GM10266 (cell line): ENCODE measurements at regions not wholly inside any gene's neighbourhood (a gene's known extent, or its start where the extent isn't known, plus 50 kb on each side); places are given as distances from the start of the nearest gene placed in this dataset.

ENCODE experiments used
- DNase-seq: peaks from one replicate; pipeline ENCODE4 v3.0.0; 2012; ENCODE audit errors: extremely low spot score
- TF ChIP-seq, protein P1 (sequence below): IDR thresholded peaks from 2 replicates; pipeline ENCODE4 v1.5.1; 2012; ENCODE audit warnings: mild to moderate bottlenecking, low read depth; ENCODE audit not compliant: control insufficient read depth, insufficient read depth; ENCODE audit errors: missing control alignments

DNA sequence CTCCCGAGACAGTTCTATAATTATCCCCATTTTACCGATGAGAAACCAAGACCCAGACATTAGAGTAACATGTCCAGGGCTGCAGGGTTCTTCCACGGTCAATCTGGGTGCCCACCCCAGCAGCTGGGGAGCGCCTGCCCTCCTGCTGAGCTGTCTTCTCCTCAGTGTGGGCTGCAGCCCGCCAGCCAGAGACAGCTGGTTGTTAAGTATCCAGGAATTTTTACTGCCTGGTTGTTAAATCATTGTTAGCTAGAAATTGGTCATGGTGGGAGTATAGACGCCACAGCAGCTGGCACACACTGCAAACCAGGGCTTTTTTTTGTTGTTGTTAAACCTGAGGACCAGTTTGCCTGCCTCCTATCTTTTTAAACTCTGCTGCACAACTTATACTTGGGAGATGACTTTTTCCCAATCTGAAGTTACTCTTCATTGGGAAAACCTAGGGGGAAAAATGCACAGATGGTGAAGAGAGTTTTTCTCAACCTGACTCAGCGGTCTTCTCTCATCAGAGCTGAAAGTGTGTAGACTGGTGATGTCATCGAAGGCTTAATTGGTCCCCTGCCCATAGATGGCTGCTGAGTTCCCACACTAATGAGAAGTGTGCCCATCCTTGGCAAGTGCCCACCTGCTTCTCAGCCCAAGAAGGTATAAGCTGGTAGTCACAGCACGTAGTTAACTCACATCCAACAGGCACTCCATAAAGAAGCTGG lies 208.6 kb downstream of the DRD1 start:
- TF ChIP-seq, protein P1, sequence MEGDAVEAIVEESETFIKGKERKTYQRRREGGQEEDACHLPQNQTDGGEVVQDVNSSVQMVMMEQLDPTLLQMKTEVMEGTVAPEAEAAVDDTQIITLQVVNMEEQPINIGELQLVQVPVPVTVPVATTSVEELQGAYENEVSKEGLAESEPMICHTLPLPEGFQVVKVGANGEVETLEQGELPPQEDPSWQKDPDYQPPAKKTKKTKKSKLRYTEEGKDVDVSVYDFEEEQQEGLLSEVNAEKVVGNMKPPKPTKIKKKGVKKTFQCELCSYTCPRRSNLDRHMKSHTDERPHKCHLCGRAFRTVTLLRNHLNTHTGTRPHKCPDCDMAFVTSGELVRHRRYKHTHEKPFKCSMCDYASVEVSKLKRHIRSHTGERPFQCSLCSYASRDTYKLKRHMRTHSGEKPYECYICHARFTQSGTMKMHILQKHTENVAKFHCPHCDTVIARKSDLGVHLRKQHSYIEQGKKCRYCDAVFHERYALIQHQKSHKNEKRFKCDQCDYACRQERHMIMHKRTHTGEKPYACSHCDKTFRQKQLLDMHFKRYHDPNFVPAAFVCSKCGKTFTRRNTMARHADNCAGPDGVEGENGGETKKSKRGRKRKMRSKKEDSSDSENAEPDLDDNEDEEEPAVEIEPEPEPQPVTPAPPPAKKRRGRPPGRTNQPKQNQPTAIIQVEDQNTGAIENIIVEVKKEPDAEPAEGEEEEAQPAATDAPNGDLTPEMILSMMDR = no peak
- no peak for DNase-seq

DNA sequence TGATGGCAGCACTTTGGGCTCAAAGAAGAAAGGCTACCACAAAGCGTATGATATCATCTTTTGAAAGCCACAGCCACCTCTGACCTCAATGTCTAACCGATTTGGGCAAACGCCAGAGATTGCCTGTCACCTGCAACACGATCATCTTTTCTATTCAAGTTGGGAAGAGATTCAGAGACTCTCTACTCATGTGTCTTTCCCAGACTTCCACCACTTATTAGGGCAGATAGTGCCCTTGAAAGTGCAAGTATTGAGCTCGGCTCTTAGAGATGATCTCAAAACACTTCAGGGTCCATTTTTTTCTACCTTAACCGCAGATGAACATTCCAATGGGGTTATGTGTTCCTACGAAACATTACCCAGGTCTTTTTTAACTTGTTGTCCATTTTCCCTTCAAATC lies 213.7 kb downstream of the DRD1 start:
- no peak for DNase-seq
- TF ChIP-seq, protein P1 = no peak

DNA sequence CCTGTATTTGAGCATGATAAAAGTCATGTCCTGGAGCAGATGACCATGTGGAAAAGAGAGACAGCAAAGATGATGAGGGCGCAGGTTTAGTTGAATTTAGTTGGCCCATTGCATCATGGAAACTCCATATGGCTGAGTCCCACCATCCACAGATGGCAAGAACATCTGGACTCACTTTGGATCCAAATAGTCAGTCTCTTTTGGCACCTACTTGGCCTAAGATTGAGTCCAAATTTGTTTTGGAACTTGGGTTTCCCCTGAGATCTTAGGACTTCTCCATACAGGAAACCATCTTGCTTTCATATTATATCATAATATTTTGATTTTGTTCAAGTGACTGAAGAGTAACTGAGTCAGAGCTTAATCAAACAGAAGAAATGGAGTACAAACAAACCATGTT lies 217.5 kb downstream of the DRD1 start:
- no peak for DNase-seq
- TF ChIP-seq, protein P1 = no peak

DNA sequence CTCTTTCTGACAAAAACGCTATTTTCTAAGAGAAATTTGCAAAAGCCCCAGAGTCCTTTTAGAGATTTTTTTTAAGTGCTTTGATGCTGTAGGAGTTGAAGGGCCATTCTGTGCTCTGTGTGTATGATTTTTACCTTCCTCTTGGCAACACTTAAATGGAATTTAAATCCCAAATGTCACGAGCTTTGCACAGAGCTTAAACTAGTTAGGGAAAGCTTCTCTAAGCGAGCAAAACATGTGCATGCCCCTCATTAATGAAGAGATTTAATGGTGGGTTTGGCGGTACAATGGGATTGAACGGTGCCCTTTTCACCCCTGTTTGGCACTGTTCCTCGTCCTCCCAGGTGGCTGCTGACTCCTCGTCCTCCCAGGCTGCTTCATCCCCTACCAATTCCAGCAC lies 220.7 kb downstream of the DRD1 start:
- TF ChIP-seq, protein P1 = no peak
- no peak for DNase-seq

DNA sequence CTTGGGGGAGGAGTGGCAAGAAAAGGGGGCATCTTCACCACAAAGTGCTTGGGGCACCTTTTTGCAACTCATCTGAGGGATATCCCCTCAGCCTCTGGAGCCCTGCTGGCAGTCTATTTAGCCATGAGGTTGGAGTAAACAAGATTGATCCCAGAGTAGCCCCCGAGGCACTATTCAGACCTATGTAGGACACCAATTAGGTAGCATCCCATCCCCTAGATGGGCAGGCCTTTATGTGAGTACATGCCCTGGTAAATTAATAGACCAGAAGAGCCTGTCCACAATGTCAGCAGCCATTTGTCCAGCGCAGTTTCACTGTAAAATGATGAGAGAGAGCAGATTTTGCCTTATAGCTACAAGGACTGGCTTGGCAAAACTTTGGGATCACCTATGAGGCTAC lies 221.4 kb downstream of the DRD1 start:
- DNase-seq = no peak
- TF ChIP-seq, protein P1 = no peak

DNA sequence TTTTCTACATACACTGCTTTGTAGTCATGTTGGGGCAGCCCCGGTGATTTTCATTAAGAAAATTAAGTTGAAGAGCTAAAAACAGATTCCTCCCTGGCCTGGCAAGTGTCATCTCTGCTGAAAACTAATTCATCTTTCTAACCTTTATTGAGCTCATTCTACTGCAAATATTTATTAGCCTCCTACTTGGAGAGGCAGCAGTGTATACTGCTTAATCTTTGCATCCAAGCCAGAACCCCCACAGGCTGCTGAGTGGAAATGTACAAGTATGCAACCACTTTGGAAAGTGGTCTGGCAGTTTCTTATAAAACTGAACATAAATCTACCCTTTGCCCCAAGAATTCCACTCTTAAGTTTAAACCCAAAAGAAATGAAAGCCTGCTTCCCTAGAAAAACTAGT lies 223.4 kb downstream of the DRD1 start:
- TF ChIP-seq, protein P1 = no peak
- no peak for DNase-seq

DNA sequence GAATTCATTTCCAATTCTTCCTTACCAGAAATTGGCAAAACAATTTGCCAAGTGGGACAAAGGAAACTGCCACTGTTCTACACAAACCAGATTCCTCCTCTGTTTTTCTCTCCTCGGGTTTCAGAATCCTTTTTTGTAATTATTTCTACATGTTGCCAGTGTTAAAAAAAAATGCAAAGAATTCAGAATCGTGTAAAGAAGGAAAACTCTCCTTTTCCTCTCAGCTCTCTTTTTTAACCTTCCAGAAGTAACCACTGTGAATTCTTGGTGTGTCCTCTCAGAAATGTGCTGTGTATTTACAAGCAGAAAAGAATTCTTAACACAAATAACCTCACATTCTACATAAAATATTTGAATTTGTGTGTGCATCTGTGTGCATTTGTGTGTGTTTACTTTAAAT lies 224.6 kb downstream of the DRD1 start:
- no peak for DNase-seq
- TF ChIP-seq, protein P1 = no peak
